ENCODE measurements at regions not wholly inside any gene's neighbourhood (a gene's known extent, or its start where the extent isn't known, plus 50 kb on each side); places are given as distances from the start of the nearest gene placed in this dataset.
"Not testable (repeated sequence)": the region's sequence is repeated elsewhere in the genome, so short reads cannot be mapped to it uniquely, and the experiment has no call there.

DNA sequence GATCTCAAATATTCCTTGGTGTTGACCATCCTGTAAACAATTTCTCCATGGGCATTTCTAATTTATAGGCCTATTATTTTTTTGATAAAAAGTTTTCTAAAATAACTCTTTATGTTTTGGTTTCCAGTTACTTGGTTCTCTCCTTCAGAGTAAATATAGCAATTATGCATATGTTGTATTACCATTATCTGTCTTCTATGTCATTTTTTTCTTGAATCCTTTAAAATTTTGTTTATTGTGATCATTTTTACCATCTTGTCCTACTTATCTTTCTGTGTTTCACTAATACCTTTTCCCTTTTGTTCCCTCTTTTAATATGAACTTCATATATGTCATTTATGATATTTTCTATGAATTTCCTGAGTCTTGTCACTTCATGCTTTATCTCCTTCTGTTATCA lies 341.1 kb downstream of the PDCD6IP start:
- DNase-seq, result no peak

DNA sequence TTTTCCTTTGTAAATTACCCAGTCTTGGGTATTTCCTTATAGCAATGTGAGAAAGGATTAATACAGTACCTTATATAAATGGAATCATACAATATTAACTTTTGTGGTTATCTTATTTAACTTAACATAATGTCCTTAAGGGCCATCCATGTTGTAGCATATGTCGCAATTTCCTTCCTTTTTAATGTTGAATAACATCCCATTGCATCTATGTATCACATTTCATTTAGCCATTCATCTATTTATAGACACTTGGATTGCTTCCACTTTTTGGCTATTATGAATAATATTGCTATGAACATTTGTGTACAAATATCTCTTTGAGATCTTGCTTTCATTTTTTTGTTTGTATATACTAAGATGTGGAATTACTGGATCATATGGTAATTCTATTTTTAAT lies 342.2 kb downstream of the PDCD6IP start:
- no peak for DNase-seq

DNA sequence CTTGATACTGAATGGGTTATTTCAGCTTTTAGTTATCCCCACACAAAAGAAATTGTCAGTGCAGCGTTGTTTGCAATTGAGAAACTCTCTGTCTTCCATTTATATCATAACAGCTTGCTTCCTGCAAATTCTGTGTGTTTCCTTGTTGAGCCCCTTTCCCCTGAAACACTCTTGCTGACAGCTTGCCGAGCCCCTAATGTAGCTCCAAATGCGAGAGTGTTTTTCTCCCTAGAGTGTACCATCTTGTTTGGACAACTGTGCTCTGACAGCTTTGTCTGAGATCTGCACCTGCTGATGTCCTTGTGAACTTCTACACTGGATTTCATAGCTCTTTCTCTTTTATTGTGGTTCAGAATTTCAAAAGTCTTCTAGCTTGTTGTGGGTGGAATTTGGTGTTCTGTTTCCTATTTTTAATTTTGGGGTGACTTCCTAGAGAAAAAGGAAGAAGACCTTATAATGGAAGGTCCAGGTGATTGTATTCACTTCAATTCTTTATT lies 343.5 kb downstream of the PDCD6IP start:
- no peak for DNase-seq

DNA sequence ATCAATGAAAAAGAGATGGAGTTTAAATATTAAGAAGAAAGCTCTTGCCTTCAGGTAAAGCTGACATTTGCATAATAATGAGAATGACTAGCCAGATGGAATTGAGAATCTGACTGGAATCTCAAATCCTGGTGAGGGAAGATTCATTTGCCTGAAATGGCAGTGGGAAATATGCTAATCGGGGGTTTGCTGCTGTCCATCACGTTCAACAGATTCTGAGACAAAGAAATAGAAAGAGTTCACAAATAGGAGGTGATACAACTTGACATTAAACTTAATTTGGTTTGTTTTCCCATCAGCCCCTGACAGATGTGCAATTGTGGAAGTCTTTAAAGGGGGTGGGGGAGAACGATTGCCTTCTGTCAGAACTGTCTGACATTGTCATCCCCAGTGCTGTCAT lies 347.4 kb downstream of the PDCD6IP start:
- no peak for DNase-seq

DNA sequence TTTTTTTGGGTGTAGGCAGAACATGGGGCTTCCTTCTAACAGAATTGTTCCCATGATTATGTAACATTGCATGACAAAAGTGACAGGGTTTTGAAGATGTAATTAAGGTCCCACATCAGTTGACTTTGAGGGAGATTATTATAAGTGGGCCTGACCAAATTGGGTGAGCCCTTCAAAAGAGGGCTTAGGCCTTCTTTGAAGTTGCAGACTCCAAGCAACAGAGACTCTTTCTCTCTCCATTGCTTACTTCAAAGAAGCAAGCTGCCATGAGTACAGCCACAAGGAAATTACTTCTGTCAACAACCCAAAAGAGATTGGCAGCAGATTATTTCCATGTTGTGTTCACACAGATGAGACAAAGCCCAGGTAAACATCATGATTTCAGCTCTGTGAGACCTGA lies 348.2 kb downstream of the PDCD6IP start:
- no peak for DNase-seq

DNA sequence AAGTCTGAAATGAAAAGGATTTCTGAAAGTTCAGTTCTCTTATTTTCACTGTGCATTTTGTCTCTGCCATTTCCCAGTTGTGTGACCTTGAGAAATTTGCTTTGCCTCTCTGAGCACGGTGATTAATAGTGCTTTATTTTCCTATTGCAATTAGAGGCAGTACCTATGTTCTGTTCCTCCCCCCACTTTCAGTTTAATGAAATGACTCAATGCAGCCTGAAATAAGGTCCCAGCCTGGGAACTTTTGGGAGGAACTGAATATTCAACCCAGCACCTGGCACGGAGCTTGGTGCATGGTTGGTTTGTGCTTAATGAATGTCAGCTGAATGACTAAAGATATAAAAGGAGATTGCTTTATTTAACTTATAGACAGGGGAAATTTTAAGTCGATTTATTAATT lies 352.6 kb downstream of the PDCD6IP start:
- DNase-seq, result no peak

DNA sequence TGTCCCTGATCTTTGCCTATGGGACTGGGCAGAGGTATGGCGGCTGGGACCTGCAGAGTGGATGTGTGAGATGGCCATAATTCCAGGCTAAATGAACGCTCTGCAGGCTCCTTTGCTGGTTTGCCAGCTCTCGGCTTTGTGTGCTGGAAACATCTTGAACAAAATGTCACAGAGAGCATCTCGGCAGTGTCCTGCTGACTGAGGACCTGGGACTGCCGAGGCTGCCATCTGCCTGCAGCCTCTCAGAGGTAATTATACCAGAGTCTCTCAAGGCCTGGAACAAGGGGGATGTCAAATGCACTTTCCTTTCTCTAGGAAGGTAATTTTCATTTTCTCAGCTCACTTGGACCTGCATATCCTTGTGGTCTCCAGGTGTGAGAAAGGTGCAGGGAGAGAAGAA lies 354.2 kb downstream of the PDCD6IP start:
- DNase-seq, result no peak

DNA sequence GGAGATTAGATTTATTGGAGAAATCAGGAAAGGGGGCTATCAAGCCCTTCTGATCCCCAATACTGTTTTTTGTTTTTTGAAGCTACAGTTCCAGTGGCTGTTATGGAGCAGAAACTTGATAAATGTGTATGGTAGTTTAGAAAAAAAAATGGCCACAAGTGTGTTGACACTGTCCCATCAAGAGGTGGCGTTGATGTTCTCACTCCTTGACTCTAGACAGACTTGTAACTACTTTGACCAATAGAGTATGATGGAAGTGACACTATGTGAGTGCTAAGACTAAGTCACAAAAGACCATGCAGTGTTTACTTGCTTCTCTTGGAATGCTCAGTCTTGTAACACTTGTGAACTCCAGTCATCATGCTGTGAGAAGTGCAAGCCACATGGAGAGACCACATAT lies 356.7 kb downstream of the PDCD6IP start:
- DNase-seq, result no peak

DNA sequence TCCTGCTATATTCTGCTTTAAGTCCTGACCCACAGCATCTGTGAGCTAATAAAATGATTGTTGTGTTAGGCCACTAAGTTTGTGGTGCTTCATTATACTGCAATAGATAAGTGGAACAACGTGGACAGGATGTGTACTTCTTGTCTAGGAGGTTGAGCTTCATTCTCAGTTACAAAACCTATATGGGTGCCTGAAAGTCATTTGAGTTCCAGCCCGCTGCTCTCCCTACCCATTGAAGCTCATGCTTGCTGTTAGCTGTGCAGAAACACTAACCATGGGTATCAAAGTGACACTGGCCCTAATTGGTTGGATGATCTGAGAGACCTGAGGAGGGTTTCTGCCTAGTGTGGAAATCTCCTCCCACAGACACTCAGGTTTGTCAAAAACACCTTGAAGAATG lies 357.2 kb downstream of the PDCD6IP start:
- DNase-seq, result no peak

DNA sequence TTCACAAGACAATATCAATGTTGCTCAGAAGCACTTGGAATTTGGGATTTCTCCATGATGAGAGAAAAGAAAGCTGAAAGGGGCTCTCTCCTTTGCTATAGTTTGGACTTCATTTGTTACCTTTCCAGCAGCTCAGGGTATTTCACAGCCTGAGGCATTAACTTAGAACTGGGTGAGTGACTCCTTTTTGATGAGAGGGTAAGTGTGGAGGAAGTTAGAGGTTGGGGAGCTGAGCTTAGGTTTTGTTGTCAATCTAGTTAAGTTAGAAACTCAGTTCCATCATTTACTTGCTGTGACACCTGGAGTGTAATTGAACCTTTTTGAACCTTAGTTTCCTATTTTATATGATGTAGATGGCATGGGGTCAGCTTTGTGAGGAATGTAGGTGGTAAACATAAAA lies 359.1 kb downstream of the PDCD6IP start:
- DNase-seq, result no peak

DNA sequence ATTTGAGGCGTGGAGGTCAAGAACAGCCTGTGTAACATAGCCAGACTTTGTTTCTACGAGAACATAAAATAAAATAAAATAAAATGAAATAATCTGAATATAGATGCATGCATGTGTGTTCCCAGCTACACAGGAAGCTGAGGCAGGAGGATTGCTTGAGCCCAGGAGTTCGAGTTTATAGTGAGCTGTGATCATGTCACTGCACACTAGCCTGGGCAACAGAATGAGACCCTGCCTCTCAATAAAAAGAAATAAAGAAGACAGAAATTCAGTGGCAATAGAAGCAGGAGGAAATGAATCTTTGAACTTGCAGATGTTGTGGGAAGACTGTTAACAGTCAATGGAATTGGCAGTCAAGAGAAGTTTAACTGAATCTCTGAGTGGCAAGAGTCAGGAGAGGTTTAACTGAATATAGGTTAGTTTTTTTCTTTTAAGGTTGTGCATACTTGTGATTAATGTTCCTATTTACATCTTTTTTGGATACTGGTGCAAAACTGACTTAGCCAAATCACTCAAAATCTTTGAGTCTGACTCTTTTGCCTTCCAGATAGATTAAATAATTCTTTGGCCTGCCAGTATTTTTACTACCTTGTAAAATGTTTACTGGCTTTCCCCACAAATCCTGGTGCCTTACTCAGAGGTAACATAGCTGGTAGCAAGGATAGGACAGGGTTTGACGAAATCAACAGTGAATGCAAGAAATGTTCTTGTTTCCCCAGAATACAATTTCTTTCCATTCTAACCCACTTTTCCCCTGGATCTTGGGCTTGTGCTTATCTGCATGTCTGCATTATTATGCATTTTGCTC lies 361.4 kb downstream of the PDCD6IP start:
- no peak for DNase-seq

DNA sequence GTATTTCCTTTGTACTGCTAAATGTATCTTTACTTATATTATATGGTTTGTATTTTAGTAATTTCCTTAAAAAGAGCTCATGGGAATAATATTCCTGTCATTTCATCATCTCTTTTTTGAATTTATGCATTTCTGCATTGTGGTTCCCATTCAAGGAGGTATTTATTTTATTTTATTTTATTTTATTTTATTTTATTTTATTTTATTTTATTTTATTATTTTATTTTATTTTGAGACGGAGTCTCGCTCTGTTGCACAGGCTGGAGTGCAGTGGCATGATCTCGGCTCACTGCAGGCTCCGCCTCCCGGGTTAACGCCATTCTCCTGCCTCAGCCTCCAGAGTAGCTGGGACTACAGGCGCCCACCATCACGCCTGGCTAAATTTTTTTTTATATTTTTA lies 371.2 kb downstream of the PDCD6IP start:
- DNase-seq, result not testable (repeated sequence)

DNA sequence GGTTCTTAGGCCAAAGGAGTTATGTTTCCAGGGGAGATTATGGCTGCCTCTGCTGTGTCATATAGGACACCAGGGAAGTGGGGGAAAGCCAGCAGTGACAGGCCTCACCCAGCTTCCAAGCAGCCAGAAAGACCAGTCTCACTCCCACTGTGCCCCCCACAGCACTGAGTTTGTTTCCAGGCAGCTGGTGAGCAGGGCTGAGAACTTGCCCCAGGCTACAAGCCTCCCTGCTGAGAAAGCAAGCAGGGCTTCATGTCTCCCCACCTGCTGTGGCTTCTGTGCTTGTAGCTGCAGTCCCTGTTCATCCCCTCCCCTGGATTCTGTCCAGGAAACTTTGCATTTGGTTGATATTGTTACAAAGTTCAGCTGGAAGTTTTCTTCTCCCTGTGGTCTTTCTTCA lies 376.3 kb downstream of the PDCD6IP start:
- DNase-seq, result no peak

DNA sequence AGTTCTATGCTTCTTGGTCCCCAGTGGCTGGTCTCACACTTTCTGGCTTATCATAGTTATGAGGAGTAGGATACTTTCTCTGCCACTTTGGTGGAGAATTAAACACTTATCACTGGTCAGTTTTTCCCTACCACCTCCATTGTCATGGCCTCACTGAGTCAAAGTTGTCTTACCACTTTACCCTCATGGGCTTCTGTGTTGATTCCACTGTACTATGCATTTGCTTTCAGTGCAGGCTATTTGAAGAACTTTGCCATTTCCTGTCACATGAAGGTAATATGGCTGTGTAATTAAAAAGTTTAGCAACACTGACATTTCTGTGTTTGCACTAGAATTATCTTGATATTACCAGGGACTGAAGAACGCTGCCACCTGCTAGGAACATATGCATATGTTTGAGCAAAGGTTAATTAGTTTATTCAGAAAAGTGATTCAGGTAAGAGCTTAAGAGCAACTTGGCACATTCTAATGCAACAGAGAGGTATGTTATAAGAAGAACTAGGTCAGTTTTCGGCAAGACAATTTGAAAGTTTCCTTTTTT lies 377.3 kb downstream of the PDCD6IP start:
- no peak for DNase-seq

DNA sequence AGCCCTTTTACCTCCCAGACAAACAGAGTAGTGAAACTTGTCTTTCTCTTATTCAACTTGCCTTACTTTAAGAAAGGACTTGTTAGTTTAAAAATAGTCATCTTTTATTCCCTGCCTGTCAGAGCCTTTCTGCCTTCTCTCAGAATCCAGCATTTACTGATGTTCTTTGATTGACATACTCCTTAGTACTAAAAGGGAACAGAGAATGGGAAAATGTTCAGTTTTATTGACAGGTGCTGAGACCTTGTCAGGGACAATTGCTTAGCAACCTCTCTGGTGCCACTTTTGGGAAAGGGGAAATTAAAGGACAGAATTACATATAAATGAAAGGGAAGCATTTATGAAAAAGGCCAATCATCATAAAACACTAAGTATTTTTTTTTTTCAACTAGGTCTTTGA lies 378.3 kb downstream of the PDCD6IP start:
- no peak for DNase-seq

DNA sequence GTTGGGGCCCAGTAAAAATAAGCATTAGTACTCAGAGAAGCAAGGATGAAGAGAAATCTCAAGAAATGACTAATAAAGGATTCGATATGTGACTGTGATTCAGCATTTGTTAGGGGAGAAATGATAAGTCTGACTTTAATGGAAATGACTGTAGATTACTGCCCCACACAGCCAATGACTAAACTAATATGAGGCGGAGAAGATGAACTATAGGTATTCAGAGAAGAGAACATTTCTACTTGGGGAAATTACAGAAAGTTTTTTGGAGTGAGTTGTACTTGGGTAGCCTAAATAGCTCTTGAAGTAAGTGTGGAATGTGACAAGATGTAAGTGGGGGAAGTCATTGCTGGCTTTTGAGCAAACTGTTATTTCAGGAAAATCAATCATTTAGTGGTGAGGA lies 380.0 kb downstream of the PDCD6IP start:
- no peak for DNase-seq

DNA sequence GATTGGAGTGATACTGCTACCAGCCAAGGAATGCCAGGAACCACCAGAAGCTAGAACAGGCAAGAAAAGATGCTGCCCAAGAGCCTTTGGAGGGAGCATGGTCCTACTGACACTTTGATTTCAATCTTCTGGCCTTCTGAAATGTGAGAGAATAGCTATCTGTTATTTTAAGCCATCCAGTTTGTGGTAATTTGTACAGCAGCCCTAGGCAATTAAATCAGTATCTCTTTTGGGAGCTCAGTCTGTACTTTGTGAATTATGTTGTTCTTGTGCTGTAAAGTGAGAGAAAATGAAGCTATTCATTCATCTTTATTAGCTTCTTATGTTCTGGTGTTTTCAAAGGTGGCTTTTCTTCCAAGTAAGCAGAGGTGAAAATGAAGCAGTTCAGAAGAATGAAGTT lies 381.3 kb downstream of the PDCD6IP start:
- DNase-seq, result no peak

DNA sequence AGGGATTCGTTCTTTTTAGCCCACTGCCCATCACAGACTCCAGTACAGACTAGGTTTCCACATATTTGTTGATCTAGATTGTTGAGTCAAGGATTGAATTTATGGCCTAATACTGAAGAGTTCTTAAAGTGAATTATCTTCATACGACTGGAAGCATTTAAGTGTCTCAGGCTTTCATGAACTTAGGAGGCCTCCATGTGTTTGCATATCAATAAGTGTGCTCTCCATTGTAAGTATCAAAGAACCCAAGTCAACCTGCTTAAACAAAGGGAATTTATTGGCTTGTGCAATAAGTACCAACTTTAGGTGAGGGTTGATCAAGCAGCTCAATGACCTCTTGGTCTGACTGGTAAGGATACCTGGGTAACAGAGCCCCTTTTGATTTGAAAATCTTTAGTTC lies 382.1 kb downstream of the PDCD6IP start:
- DNase-seq, result no peak

DNA sequence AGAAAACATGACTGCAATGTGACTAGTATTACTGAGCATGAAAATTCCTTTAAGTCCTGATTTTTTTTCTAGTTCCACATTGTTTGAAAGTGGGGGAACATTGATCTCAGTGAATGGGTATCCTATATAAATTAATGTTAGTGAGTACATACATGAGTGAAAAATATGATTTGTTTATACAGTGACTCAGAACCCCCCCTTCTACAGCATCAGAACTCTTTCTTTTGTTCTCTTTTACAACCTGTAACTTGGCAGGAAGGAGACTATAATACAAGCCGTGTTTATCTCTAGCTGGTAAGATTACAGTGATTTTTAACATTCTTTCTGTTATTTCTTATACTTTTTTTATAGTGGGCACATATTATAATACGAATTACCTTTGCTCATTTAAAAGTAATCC lies 384.7 kb downstream of the PDCD6IP start:
- DNase-seq, result no peak

DNA sequence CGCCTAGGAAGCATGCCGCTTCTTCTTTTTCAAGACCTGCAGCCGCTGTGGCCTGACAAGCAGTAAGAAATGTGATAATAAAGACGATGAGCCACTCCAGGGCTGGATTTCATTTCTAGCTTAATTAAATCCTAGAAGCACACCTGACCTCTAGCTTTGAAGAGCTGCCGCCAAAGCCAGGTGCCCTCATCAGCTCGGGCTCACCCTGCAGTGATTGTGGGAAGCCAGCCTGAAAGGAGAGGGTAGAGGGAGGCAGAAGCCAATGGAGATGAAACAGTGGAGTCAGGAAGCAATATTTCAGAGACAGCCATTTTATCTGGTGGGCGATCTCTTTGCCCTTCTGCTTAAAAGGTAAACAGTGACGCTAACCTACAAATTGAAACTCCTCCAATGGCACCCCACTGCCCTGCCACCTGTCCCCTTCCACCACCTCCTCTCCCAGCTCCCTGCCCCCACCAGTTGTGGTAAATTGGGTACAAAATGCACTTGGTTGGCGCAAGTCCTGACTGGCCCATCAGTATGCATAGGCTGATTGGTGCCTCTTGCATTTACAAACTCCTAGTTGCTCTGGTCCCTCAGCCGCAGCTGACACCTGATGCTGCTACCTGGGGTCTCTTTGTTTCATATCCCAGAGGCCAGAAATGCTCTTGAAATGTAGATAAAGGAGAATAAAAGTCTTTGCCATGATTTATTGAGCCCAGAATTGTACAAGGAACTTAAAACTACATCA lies 385.3 kb downstream of the PDCD6IP start:
- DNase-seq, result peak; percentile 70

DNA sequence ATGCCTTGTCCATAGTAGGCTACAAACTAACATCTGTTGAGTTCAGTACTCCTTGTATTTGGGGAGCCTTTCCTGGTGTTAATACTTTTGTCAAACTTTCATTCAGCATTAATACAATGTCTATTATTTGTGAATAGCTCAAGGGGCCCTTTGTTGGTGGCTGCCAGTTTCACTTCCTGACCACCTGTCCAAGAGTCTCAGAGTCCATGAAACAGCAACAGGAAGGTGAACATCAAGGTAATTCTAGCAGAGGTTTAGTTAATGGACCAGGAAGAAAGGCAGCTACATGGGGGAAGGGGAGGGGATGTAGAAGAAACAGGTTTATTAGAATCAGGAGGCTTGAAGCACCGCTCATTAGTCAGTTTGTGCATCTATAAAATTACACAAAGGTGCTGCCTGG lies 386.9 kb downstream of the PDCD6IP start:
- no peak for DNase-seq

DNA sequence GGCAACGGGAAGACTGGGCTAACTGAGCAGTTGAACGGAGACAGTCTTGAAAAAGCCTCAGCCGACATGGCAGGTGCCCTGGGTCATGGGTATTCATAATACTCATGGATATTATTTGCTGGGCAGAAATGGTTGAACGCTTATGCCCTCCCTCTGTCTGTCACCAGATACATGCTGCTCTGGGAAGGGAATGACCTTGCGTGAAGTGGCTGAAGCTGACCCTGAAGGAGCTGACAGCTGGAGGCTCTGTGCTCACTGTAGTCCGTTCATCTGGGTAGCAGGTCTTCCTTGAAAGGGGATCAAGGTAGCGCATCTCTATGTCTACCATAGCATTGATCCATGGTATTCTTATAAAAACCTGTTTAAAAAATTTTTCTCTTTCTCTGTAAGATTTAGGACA lies 390.7 kb downstream of the PDCD6IP start:
- no peak for DNase-seq

DNA sequence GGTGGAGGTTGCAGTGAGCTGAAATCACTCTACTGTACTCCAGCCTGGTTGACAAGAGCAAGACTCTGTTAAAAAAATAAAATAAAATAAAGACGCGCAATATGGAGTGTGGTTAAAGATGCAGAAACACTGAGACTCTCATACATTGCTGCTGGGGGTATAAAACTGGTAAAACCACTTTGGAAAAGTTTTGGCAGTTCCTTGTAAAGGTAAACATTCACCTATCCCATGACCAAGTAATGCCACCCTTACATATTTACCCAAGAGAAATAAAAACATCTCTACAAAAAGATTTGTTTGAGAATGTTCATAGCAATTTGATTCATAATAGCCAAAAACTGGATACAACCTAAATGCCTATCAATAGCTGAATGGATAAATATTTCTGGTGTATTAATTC lies 398.5 kb downstream of the PDCD6IP start:
- no peak for DNase-seq

DNA sequence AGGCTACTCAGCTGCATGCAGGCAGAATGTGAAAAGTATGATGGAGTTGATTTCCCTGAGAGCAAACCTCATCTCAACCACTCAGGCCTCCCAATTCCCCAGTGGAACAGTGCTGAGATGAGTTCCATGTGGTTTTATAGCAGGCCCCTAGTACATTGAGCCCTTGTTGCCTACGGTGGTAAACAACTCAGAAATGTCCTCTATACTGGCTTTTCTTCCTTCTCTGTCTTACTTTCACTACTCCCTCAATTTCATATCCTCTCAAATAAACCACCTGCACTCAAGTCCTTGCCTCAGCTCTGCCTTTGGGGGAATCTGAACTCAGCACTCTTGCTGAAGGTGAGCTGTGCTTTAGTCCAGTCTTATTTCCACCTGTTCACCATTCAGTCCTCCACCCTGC lies 399.9 kb downstream of the PDCD6IP start:
- no peak for DNase-seq

Data from NCI-H2171 (cell line).